HEK293 (cell line): ENCODE measurements at regions not wholly inside any gene's neighbourhood (a gene's known extent, or its start where the extent isn't known, plus 50 kb on each side); places are given as distances from the start of the nearest gene placed in this dataset.
"Not testable (repeated sequence)": the region's sequence is repeated elsewhere in the genome, so short reads cannot be mapped to it uniquely, and the experiment has no call there.

Source experiments
- CTCF ChIP-seq: fragments of 450-650 bp; formaldehyde crosslinking; IDR thresholded peaks from 2 replicates; pipeline ENCODE4 v1.5.1; 2016; ENCODE audit warnings: missing biosample characterization, missing genetic modification characterization
- ZNF121 ChIP-seq: fragments of 450-650 bp; formaldehyde crosslinking; IDR thresholded peaks from 2 replicates; pipeline ENCODE4 v1.5.1; 2016; ENCODE audit warnings: missing biosample characterization, missing genetic modification characterization
- ZNF138 ChIP-seq: fragments of 450-650 bp; formaldehyde crosslinking; IDR thresholded peaks from 2 replicates; pipeline ENCODE4 v1.5.1; 2016; ENCODE audit warnings: missing biosample characterization, missing genetic modification characterization, borderline replicate concordance
- ZNF274 ChIP-seq, 2 experiments: fragments of 200-500 bp in 1 of 2; fragments of 450-650 bp in 1 of 2; sonication (Bioruptor generic) in 1 of 2; formaldehyde crosslinking in 1 of 2; IDR thresholded peaks; 2 replicates each; pipeline versions ENCODE4 v1.5.1 to v1.6.1; 2014 to 2016; ENCODE audit warnings: borderline replicate concordance in 1 of 2, inconsistent platforms in 1 of 2, low read length in 1 of 2, missing biosample characterization in 1 of 2, missing genetic modification characterization in 1 of 2
- ZNF280D ChIP-seq: fragments of 450-650 bp; formaldehyde crosslinking; IDR thresholded peaks from 2 replicates; pipeline ENCODE4 v1.5.1; 2016; ENCODE audit warnings: missing biosample characterization, missing genetic modification characterization
- ZSCAN30 ChIP-seq: fragments of 450-650 bp; IDR thresholded peaks from 2 replicates; pipeline ENCODE4 v1.5.1; 2018; ENCODE audit warnings: missing biosample characterization, mild to moderate bottlenecking, missing genetic modification characterization, moderate library complexity

- TF ChIP-seq ZNF280D (tag by site-specific recombination); ZNF274 (IDR thresholded peaks at IDR 0.05; ENCODE audit: low read length); ZNF274 (tag by site-specific recombination; IDR thresholded peaks at IDR 0.05; ENCODE audit: borderline replicate concordance); ZSCAN30 (tag by site-specific recombination); CTCF (tag by site-specific recombination); ZNF121 (tag by site-specific recombination); ZNF138 (tag by site-specific recombination): not testable (repeated sequence)
These were observed 629.8 kb upstream of the NR2F2 start for GRCh38 chr15:95700692-95701091.
